HepG2 (cell line): ENCODE measurements at regions not wholly inside any gene's neighbourhood (a gene's known extent, or its start where the extent isn't known, plus 50 kb on each side); places are given as distances from the start of the nearest gene placed in this dataset.

Source experiments
- CREB1 ChIP-seq, 2 experiments: fragments of 450-650 bp in 1 of 2; IDR thresholded peaks; 2 replicates each; pipeline ENCODE4 v1.6.1; 2016 to 2017; ENCODE audit warnings: control low read depth in 1 of 2, mild to moderate bottlenecking in 1 of 2, missing compliant biosample characterization in 1 of 2, missing genetic modification characterization in 1 of 2
- CTCF ChIP-seq: sonication (generic); formaldehyde crosslinking; IDR thresholded peaks from 2 replicates; pipeline ENCODE4 v1.5.0; 2020; ENCODE audit warnings: mild to moderate bottlenecking, missing genetic modification reagents, moderate library complexity
- DMAP1 ChIP-seq: IDR thresholded peaks from 2 replicates; pipeline ENCODE4 v1.6.1; 2016
- ELF4 ChIP-seq: sonication (generic); formaldehyde crosslinking; IDR thresholded peaks from 2 replicates; pipeline ENCODE4 v1.5.0; 2020; ENCODE audit warnings: missing genetic modification reagents, mild to moderate bottlenecking, moderate library complexity, borderline replicate concordance
- ZNF331 ChIP-seq: sonication (generic); formaldehyde crosslinking; IDR thresholded peaks from 2 replicates; pipeline ENCODE4 v1.4.0; 2020; ENCODE audit warnings: missing genetic modification reagents

DNA sequence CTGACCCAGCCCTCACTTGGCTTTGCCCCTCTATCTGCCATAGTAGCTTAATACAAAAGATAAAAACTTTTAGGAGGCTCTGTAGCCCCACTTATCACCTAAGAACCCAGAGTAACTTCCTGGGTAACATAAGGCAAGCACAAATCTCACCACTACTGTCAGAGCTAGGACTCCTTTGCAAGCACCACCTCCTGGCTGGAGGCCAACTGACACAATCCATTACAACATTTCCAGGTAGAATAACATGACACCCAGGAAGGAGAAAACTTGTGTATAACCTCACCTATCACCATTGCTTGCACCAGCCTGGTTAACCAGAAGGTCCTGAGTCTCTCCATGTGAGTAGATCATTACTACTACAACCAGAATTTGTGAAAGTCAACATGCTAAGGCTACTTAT is 230.0 kb downstream of the TUSC7 start:
- TF ChIP-seq ZNF331: no peak
- no peak for TF ChIP-seq ELF4
- no peak for TF ChIP-seq CREB1 (IDR thresholded peaks at IDR 0.05)
- TF ChIP-seq CREB1 (CRISPR knock-in tag; IDR thresholded peaks at IDR 0.05): no peak
- no peak for TF ChIP-seq DMAP1
- TF ChIP-seq CTCF: no peak
